HEK293 (cell line): ENCODE measurements at regions not wholly inside any gene's neighbourhood (a gene's known extent, or its start where the extent isn't known, plus 50 kb on each side); places are given as distances from the start of the nearest gene placed in this dataset.

Experiments
- CTCF ChIA-PET: fragments of 350-600 bp; formaldehyde crosslinking; extraction: SDS; loops from one replicate; lab custom pipeline; 2021; ENCODE audit warnings: antibody characterized with exemption; lab: Yijun Ruan, JAX
- POLR2A ChIA-PET: fragments of 300-600 bp; formaldehyde crosslinking; extraction: SDS; loops from one replicate; lab custom pipeline; 2020; ENCODE audit warnings: antibody characterized with exemption, inconsistent platforms; lab: Yijun Ruan, JAX
- H3K27ac ChIP-seq: fragments of 200-500 bp; sonication (Bioruptor generic); 2 replicates; pipeline ENCODE4 v1.5.1; 2014; ENCODE audit warnings: low read depth, low read length, control low read depth, inconsistent platforms; ENCODE audit errors: extremely low read depth
- H3K36me3 ChIP-seq, 2 experiments: fragments of 200-500 bp in 1 of 2; sonication (Bioruptor generic) in 1 of 2; 1 replicate in 1 of 2; 2 replicates in 1 of 2; pipeline ENCODE4 v1.5.1; 2014 to 2017; ENCODE audit warnings: inconsistent platforms in 2 of 2, low read length in 2 of 2; ENCODE audit not compliant: control insufficient read depth in 2 of 2, insufficient read depth in 1 of 2
- H3K4me1 ChIP-seq: fragments of 200-500 bp; sonication (Bioruptor generic); 2 replicates; pipeline ENCODE4 v1.5.1; 2014; ENCODE audit warnings: mild to moderate bottlenecking, low read length, inconsistent platforms; ENCODE audit not compliant: control insufficient read depth, insufficient read depth
- H3K4me3 ChIP-seq: 2 replicates; pipeline ENCODE4 v1.5.1; 2011; ENCODE audit warnings: low read depth, mild to moderate bottlenecking, control low read depth, low read length, moderate library complexity
- H3K9me3 ChIP-seq: fragments of 200-500 bp; sonication (Bioruptor generic); 2 replicates; pipeline ENCODE4 v1.5.1; 2014; ENCODE audit warnings: low read depth, low read length, inconsistent platforms; ENCODE audit not compliant: control insufficient read depth, insufficient read depth
- GLIS2 ChIP-seq: fragments of 450-650 bp; formaldehyde crosslinking; IDR thresholded peaks from 2 replicates; pipeline ENCODE4 v1.5.1; 2016; ENCODE audit warnings: missing biosample characterization, missing genetic modification characterization
- HIC1 ChIP-seq: fragments of 450-650 bp; formaldehyde crosslinking; IDR thresholded peaks from 2 replicates; pipeline ENCODE4 v1.5.1; 2016; ENCODE audit warnings: missing biosample characterization, missing genetic modification characterization
- KLF9 ChIP-seq: fragments of 450-650 bp; formaldehyde crosslinking; IDR thresholded peaks from 2 replicates; pipeline ENCODE4 v1.5.1; 2016; ENCODE audit warnings: missing biosample characterization, missing genetic modification characterization, low read depth
- PATZ1 ChIP-seq: fragments of 450-650 bp; formaldehyde crosslinking; IDR thresholded peaks from 2 replicates; pipeline ENCODE4 v1.5.1; 2016; ENCODE audit warnings: missing biosample characterization, missing genetic modification characterization
- PRDM4 ChIP-seq: fragments of 450-650 bp; formaldehyde crosslinking; IDR thresholded peaks from 2 replicates; pipeline ENCODE4 v1.5.1; 2017; ENCODE audit warnings: missing biosample characterization, missing genetic modification characterization
- SP3 ChIP-seq: fragments of 450-650 bp; formaldehyde crosslinking; IDR thresholded peaks from 2 replicates; pipeline ENCODE4 v1.5.1; 2016; ENCODE audit warnings: missing biosample characterization, missing genetic modification characterization
- TSHZ1 ChIP-seq: fragments of 450-650 bp; formaldehyde crosslinking; IDR thresholded peaks from 2 replicates; pipeline ENCODE4 v1.5.1; 2016; ENCODE audit warnings: missing biosample characterization, missing genetic modification characterization, borderline replicate concordance
- ZNF10 ChIP-seq: fragments of 450-650 bp; formaldehyde crosslinking; IDR thresholded peaks from 2 replicates; pipeline ENCODE4 v1.5.1; 2017; ENCODE audit warnings: missing biosample characterization, missing genetic modification characterization
- ZNF146 ChIP-seq: fragments of 450-650 bp; formaldehyde crosslinking; IDR thresholded peaks from 2 replicates; pipeline ENCODE4 v1.5.1; 2016; ENCODE audit warnings: missing biosample characterization, missing genetic modification characterization
- ZNF157 ChIP-seq: fragments of 450-650 bp; formaldehyde crosslinking; IDR thresholded peaks from 2 replicates; pipeline ENCODE4 v1.5.1; 2016; ENCODE audit warnings: missing biosample characterization, missing genetic modification characterization
- ZNF202 ChIP-seq: fragments of 450-650 bp; formaldehyde crosslinking; IDR thresholded peaks from 2 replicates; pipeline ENCODE4 v1.5.1; 2016; ENCODE audit warnings: missing biosample characterization, missing genetic modification characterization, borderline replicate concordance
- ZNF223 ChIP-seq: fragments of 450-650 bp; formaldehyde crosslinking; IDR thresholded peaks from 2 replicates; pipeline ENCODE4 v1.5.1; 2016; ENCODE audit warnings: missing biosample characterization, missing genetic modification characterization
- ZNF239 ChIP-seq: fragments of 450-650 bp; formaldehyde crosslinking; IDR thresholded peaks from 2 replicates; pipeline ENCODE4 v1.5.1; 2016; ENCODE audit warnings: missing biosample characterization, missing genetic modification characterization
- ZNF311 ChIP-seq: fragments of 450-650 bp; formaldehyde crosslinking; IDR thresholded peaks from 2 replicates; pipeline ENCODE4 v1.5.1; 2017; ENCODE audit warnings: missing biosample characterization, missing genetic modification characterization, borderline replicate concordance
- ZNF37A ChIP-seq: fragments of 450-650 bp; IDR thresholded peaks from 2 replicates; pipeline ENCODE4 v1.5.1; 2018; ENCODE audit warnings: missing biosample characterization, missing genetic modification characterization
- ZNF626 ChIP-seq: fragments of 450-650 bp; sonication (Bioruptor Pico); formaldehyde crosslinking; IDR thresholded peaks from 2 replicates; pipeline ENCODE4 v1.5.1; 2018; ENCODE audit warnings: missing biosample characterization, missing genetic modification characterization, inconsistent platforms
- ZNF704 ChIP-seq: fragments of 450-650 bp; formaldehyde crosslinking; IDR thresholded peaks from 2 replicates; pipeline ENCODE4 v1.5.1; 2016; ENCODE audit warnings: missing biosample characterization, missing genetic modification characterization
- ZNF768 ChIP-seq: fragments of 450-650 bp; formaldehyde crosslinking; IDR thresholded peaks from 2 replicates; pipeline ENCODE4 v1.5.1; 2018; ENCODE audit warnings: missing biosample characterization, mild to moderate bottlenecking, missing genetic modification characterization

GRCh38 chr2:59490994-59491393 lies 1062.5 kb downstream of the BCL11A start (continued):
- TF ChIP-seq TSHZ1 (tag by site-specific recombination) (no peak), ZNF239 (no peak), ZNF10 (no peak), ZNF223 (tag by site-specific recombination) (no peak), ZNF311 (tag by site-specific recombination) (no peak), GLIS2 (tag by site-specific recombination) (no peak)
- TF ChIP-seq, all 188 proteins: peak for 0

GRCh38 chr2:59490192-59490591 lies 1063.3 kb downstream of the BCL11A start:
- no peak for TF ChIP-seq KLF9 (tag by site-specific recombination)
- no peak for TF ChIP-seq HIC1
- no peak for TF ChIP-seq ZNF704 (tag by site-specific recombination)
- no peak for TF ChIP-seq ZNF37A (tag by site-specific recombination)
- TF ChIP-seq ZNF202 (tag by site-specific recombination): no peak
- no peak for TF ChIP-seq SP3 (tag by site-specific recombination)
- TF ChIP-seq ZNF157 (tag by site-specific recombination): no peak
- TF ChIP-seq ZNF146 (tag by site-specific recombination): no peak
- no peak for TF ChIP-seq ZNF626 (tag by site-specific recombination)
- no peak for TF ChIP-seq PATZ1 (tag by site-specific recombination)
- no peak for TF ChIP-seq PRDM4 (tag by site-specific recombination)
- no peak for TF ChIP-seq ZNF768 (tag by site-specific recombination)
- H3K36me3 ChIP-seq: no peaks in the 10 kb centered on the region
- H3K27ac ChIP-seq: no peak overlapping the region
- H3K9me3 ChIP-seq: no peaks in the 10 kb centered on the region
- no peak overlapping the region for H3K4me3 ChIP-seq
- H3K4me1 ChIP-seq: no peaks in the 10 kb centered on the region
- ChIA-PET POLR2A (no interaction called here), CTCF (no interaction called here)
